ENCODE measurements at regions not wholly inside any gene's neighbourhood (a gene's known extent, or its start where the extent isn't known, plus 50 kb on each side); places are given as distances from the start of the nearest gene placed in this dataset.

DNA sequence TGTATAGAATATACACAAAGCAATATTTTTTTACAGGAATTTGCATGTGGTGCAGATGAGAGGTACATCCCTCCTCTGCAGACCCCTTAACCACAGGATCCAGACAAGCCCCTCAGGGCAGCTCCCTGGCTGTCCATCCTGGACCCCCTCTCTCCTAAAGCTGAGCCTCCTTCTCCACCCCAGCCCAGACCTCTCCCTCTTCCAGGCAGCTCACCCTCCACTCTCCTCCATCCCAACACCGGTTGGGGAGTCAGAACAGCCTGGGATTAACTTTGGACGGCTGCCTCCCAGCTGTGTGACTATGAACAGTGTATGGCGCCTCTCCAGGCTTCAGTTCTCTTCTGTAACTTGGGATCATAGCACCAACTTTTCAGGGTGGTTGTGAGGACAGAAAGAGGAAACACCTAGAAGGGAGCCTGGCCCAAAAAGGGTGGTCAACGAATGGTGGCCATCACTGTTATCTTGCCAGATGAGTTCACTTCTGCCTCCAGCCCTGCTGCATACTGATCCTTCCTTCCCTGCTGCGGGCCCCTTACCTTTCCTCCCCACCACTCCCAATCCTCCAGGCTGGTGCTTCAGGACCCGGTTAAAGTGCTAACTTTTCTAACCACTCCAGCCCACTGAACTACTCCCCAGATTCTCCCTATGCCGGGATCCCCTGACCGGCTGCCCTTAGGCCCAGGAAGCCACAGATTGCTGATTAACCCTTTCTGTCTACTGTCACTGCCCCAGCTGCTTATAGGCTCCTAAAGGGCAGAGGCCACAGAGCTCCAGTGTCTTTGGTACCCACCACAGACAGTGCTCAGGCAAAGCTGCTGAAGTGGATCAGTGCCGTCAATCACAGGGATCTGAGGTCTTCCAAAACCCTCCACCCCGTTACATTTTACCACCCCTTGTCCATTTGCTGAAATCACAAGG, 55.9 kb downstream of the GPR6 start:
- TF ChIP-seq, protein P1, sequence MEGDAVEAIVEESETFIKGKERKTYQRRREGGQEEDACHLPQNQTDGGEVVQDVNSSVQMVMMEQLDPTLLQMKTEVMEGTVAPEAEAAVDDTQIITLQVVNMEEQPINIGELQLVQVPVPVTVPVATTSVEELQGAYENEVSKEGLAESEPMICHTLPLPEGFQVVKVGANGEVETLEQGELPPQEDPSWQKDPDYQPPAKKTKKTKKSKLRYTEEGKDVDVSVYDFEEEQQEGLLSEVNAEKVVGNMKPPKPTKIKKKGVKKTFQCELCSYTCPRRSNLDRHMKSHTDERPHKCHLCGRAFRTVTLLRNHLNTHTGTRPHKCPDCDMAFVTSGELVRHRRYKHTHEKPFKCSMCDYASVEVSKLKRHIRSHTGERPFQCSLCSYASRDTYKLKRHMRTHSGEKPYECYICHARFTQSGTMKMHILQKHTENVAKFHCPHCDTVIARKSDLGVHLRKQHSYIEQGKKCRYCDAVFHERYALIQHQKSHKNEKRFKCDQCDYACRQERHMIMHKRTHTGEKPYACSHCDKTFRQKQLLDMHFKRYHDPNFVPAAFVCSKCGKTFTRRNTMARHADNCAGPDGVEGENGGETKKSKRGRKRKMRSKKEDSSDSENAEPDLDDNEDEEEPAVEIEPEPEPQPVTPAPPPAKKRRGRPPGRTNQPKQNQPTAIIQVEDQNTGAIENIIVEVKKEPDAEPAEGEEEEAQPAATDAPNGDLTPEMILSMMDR (IDR thresholded peaks at IDR 0.05; ENCODE audit: insufficient read depth, low read depth, low read length), result no peak
- TF ChIP-seq EZH2 (IDR thresholded peaks at IDR 0.05; ENCODE audit: insufficient read depth, low read length), result no peak
